HG02759 (cell line): ENCODE measurements at regions not wholly inside any gene's neighbourhood (a gene's known extent, or its start where the extent isn't known, plus 50 kb on each side); places are given as distances from the start of the nearest gene placed in this dataset.
"Not testable (repeated sequence)": the region's sequence is repeated elsewhere in the genome, so short reads cannot be mapped to it uniquely, and the experiment has no call there.

Experiments used
- ATAC-seq: cut with Tn5 transposase; IDR thresholded peaks from one replicate; pipeline ENCODE4 v1.9.1; 2021; ENCODE audit warnings: mild to moderate bottlenecking, moderate library complexity; ENCODE audit not compliant: unreplicated experiment

- ATAC-seq = no peak
Observed at GRCh38 chr9:38259056-38259455, 133.4 kb upstream of the ALDH1B1 start.

- ATAC-seq = no peak
Observed at GRCh38 chr9:38257626-38258215, 134.8 kb upstream of the ALDH1B1 start.

- ATAC-seq = no peak
Observed at GRCh38 chr9:38256461-38256860, 136.0 kb upstream of the ALDH1B1 start.

GRCh38 chr9:38255599-38255998 is 136.9 kb upstream of the ALDH1B1 start:
- ATAC-seq = no peak

GRCh38 chr9:38254756-38255155 is 137.7 kb upstream of the ALDH1B1 start:
- no peak for ATAC-seq

GRCh38 chr9:38254151-38254550 is 138.4 kb upstream of the ALDH1B1 start:
- ATAC-seq = no peak

- no peak for ATAC-seq
Observed at GRCh38 chr9:38253200-38253599, 139.3 kb upstream of the ALDH1B1 start.

- ATAC-seq = no peak
Observed at GRCh38 chr9:38251036-38251860, 141.3 kb upstream of the ALDH1B1 start.

GRCh38 chr9:38250279-38251035 is 142.0 kb upstream of the ALDH1B1 start:
- ATAC-seq = no peak

- ATAC-seq = no peak
Observed at GRCh38 chr9:38249587-38250210, 142.8 kb upstream of the ALDH1B1 start.

GRCh38 chr9:38249049-38249448 is 143.5 kb upstream of the ALDH1B1 start:
- no peak for ATAC-seq

- ATAC-seq = no peak
Observed at GRCh38 chr9:38246833-38247232, 145.7 kb upstream of the ALDH1B1 start.

- ATAC-seq = no peak
Observed at GRCh38 chr9:38244971-38245370, 147.5 kb upstream of the ALDH1B1 start.

GRCh38 chr9:38243993-38244392 is 148.5 kb upstream of the ALDH1B1 start:
- no peak for ATAC-seq

- ATAC-seq = not testable (repeated sequence)
Observed at GRCh38 chr9:38242151-38242550, 150.4 kb upstream of the ALDH1B1 start.

GRCh38 chr9:38240051-38240450 is 152.5 kb upstream of the ALDH1B1 start:
- ATAC-seq = no peak

- no peak for ATAC-seq
Observed at GRCh38 chr9:38235244-38235643, 157.3 kb upstream of the ALDH1B1 start.

- no peak for ATAC-seq
Observed at GRCh38 chr9:38234479-38235170, 157.9 kb upstream of the ALDH1B1 start.

GRCh38 chr9:38233796-38234355 is 158.6 kb upstream of the ALDH1B1 start:
- no peak for ATAC-seq

GRCh38 chr9:38233343-38233742 is 159.2 kb upstream of the ALDH1B1 start:
- no peak for ATAC-seq
